ENCODE measurements at regions not wholly inside any gene's neighbourhood (a gene's known extent, or its start where the extent isn't known, plus 50 kb on each side); places are given as distances from the start of the nearest gene placed in this dataset.
A peak's percentile ranks its signal among the peaks of the same experiment; 100 is the strongest.

GRCh38 chr14:101233391-101233790, 327.9 kb upstream of the DIO3 start:
- in situ Hi-C loops (cut with MboI; ENCODE audit: low pct_unique_long_range_greater_than_20kb, low sequenced_read_pairs, unreplicated experiment) = no loop called here
- no peak for DNase-seq (ENCODE audit: low spot score)
- TF ChIP-seq CTCF (IDR thresholded peaks at IDR 0.05; ENCODE audit: extremely low read depth, insufficient read depth, missing control alignments) = no peak

- no peak for DNase-seq (ENCODE audit: low spot score)
- in situ Hi-C loops (cut with MboI; ENCODE audit: low pct_unique_long_range_greater_than_20kb, low sequenced_read_pairs, unreplicated experiment) = no loop called here
- no peak for TF ChIP-seq CTCF (IDR thresholded peaks at IDR 0.05; ENCODE audit: extremely low read depth, insufficient read depth, missing control alignments)
These were observed 327.5 kb upstream of the DIO3 start for GRCh38 chr14:101233808-101234207.

GRCh38 chr14:101234244-101234937, 326.9 kb upstream of the DIO3 start:
- in situ Hi-C loops (cut with MboI; ENCODE audit: low pct_unique_long_range_greater_than_20kb, low sequenced_read_pairs, unreplicated experiment) = no loop called here
- no peak for TF ChIP-seq CTCF (IDR thresholded peaks at IDR 0.05; ENCODE audit: extremely low read depth, insufficient read depth, missing control alignments)
- no peak for DNase-seq (ENCODE audit: low spot score)

GRCh38 chr14:101234999-101235334, 326.3 kb upstream of the DIO3 start:
- no peak for TF ChIP-seq CTCF (IDR thresholded peaks at IDR 0.05; ENCODE audit: extremely low read depth, insufficient read depth, missing control alignments)
- in situ Hi-C loops (cut with MboI; ENCODE audit: low pct_unique_long_range_greater_than_20kb, low sequenced_read_pairs, unreplicated experiment) = no loop called here
- no peak for DNase-seq (ENCODE audit: low spot score)

- peak; percentile 71 for DNase-seq (ENCODE audit: low spot score)
- peak; percentile 61 for TF ChIP-seq CTCF (IDR thresholded peaks at IDR 0.05; ENCODE audit: extremely low read depth, insufficient read depth, missing control alignments)
- in situ Hi-C loops (cut with MboI; ENCODE audit: low pct_unique_long_range_greater_than_20kb, low sequenced_read_pairs, unreplicated experiment) = no loop called here
These were observed 325.8 kb upstream of the DIO3 start for GRCh38 chr14:101235335-101236103.

- in situ Hi-C loops (cut with MboI; ENCODE audit: low pct_unique_long_range_greater_than_20kb, low sequenced_read_pairs, unreplicated experiment) = no loop called here
- no peak for TF ChIP-seq CTCF (IDR thresholded peaks at IDR 0.05; ENCODE audit: extremely low read depth, insufficient read depth, missing control alignments)
- DNase-seq (ENCODE audit: low spot score) = no peak
These were observed 324.6 kb upstream of the DIO3 start for GRCh38 chr14:101236496-101237251.
